GM21825 (cell line): ENCODE measurements at regions not wholly inside any gene's neighbourhood (a gene's known extent, or its start where the extent isn't known, plus 50 kb on each side); places are given as distances from the start of the nearest gene placed in this dataset.

ENCODE experiments used
- ATAC-seq: cut with Tn5 transposase; IDR thresholded peaks from one replicate; pipeline ENCODE4 v1.9.1; 2021; ENCODE audit warnings: mild to moderate bottlenecking, moderate library complexity; ENCODE audit not compliant: unreplicated experiment

- ATAC-seq: peak; percentile 92
These were observed 76.6 kb upstream of the MAP4K3 start for GRCh38 chr2:39513641-39514094.

- no peak for ATAC-seq
These were observed 77.7 kb upstream of the MAP4K3 start for GRCh38 chr2:39514825-39515224.

GRCh38 chr2:39515273-39515896 lies 78.3 kb upstream of the MAP4K3 start:
- no peak for ATAC-seq

GRCh38 chr2:39515897-39516346 lies 78.8 kb upstream of the MAP4K3 start:
- no peak for ATAC-seq

- ATAC-seq: no peak
These were observed 79.4 kb upstream of the MAP4K3 start for GRCh38 chr2:39516347-39517101.

- no peak for ATAC-seq
These were observed 80.0 kb upstream of the MAP4K3 start for GRCh38 chr2:39517102-39517436.

GRCh38 chr2:39517622-39518021 lies 80.5 kb upstream of the MAP4K3 start:
- ATAC-seq: no peak

- ATAC-seq: no peak
These were observed 82.8 kb upstream of the MAP4K3 start for GRCh38 chr2:39519886-39520285.

GRCh38 chr2:39521876-39522517 lies 84.9 kb upstream of the MAP4K3 start:
- ATAC-seq: no peak

- no peak for ATAC-seq
These were observed 85.4 kb upstream of the MAP4K3 start for GRCh38 chr2:39522518-39522877.

- ATAC-seq: no peak
These were observed 86.4 kb upstream of the MAP4K3 start for GRCh38 chr2:39523308-39524044.

- no peak for ATAC-seq
These were observed 87.0 kb upstream of the MAP4K3 start for GRCh38 chr2:39524061-39524460.

GRCh38 chr2:39524756-39525635 lies 87.9 kb upstream of the MAP4K3 start:
- ATAC-seq: no peak

GRCh38 chr2:39525636-39526412 lies 88.7 kb upstream of the MAP4K3 start:
- ATAC-seq: peak; percentile 35

GRCh38 chr2:39528701-39529100 lies 91.6 kb upstream of the MAP4K3 start:
- ATAC-seq: no peak

GRCh38 chr2:39529836-39530235 lies 92.8 kb upstream of the MAP4K3 start:
- no peak for ATAC-seq

- ATAC-seq: no peak
These were observed 93.4 kb upstream of the MAP4K3 start for GRCh38 chr2:39530411-39530866.

- no peak for ATAC-seq
These were observed 94.2 kb upstream of the MAP4K3 start for GRCh38 chr2:39531220-39531777.

GRCh38 chr2:39532933-39533332 lies 95.8 kb upstream of the MAP4K3 start:
- ATAC-seq: no peak
